ENCODE measurements at regions not wholly inside any gene's neighbourhood (a gene's known extent, or its start where the extent isn't known, plus 50 kb on each side); places are given as distances from the start of the nearest gene placed in this dataset.
A peak's percentile ranks its signal among the peaks of the same experiment; 100 is the strongest.

DNA sequence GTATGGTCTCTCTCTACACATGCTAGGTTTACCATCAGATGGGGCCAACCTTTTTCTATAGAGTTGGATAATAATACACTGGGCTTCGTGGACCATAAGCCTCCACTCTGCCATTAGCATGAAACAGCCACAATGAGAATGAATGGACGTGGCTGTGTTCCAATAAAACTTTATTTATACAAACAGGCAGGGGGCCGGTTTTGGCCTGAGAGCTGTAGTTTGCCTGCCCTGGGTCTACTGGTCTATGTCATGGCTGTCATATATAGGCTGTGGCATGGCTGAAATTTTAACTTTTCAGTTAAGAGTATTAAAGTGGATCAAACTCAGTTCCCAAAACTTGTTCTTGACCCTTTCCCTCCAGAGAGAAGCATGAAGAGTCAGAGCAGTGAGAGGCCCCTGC, 120.3 kb upstream of the MYL2 start:
- no peak for DNase-seq (ENCODE audit: low read depth)

DNA sequence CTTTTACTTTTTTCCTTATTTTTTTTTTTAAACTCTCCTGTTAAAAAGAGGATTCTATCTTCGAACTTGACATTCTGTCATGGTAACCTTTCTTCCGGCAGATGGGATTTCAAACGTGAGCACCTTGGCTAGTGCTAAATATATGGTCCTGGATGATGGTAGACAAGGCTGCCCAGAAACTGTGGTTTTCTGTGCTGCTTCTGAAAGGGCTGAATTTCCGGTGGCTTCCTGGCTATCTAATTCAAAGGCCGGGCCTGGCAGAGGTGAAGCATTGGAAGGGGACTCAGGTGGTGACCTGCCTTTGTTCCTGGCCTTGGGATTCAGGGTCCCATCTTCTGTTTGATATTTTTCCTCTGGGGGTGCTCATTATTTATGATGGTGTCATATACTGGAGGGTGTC, 118.6 kb upstream of the MYL2 start:
- DNase-seq (ENCODE audit: low read depth): no peak

- no peak for DNase-seq (ENCODE audit: low read depth)
Observed at GRCh38 chr12:111038077-111038476, 117.7 kb upstream of the MYL2 start.

GRCh38 chr12:111037047-111037446, 116.7 kb upstream of the MYL2 start:
- no peak for DNase-seq (ENCODE audit: low read depth)

DNA sequence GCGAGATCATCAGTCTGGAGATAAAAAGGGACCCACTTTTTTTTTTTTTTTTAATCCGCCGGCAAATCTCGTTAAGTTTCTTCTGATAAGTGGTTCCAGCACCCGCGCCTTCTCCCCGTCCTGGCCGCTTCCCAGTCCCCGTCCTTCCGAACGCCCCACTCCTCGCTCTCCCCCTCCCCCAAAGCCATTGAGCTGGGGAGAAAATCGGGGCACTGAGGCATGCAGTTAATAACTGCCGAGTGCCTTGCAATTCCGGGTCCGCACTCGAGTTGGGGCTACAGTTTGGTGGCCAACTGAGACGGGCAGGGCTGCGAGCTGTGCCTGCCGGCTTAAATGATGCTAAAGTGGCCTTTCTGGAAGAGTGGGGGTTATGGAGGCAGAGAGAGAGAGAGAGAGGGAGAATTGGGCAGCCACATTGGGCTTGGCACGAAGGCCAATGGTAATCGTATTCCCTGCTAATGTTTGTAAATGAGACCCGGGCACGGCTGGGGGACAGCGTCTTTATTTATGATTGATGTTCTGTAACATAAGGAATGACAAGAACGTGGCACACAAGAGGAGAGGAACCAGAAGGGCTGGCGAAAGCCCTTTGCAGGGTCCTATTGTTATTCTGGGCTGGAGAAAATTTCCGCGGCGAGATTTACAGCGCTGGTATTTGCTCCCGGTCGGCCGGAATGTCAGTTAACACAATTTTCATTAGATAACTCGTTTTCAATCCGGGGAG, 115.4 kb upstream of the MYL2 start:
- no peak for DNase-seq (ENCODE audit: low read depth)

GRCh38 chr12:111034886-111035577, 114.7 kb upstream of the MYL2 start:
- DNase-seq (ENCODE audit: low read depth): no peak

- no peak for DNase-seq (ENCODE audit: low read depth)
Observed at GRCh38 chr12:111034083-111034885, 113.9 kb upstream of the MYL2 start, which contains the start of gene CUX2. CUX2 (plus strand) TSS chr12:111034165.

DNA sequence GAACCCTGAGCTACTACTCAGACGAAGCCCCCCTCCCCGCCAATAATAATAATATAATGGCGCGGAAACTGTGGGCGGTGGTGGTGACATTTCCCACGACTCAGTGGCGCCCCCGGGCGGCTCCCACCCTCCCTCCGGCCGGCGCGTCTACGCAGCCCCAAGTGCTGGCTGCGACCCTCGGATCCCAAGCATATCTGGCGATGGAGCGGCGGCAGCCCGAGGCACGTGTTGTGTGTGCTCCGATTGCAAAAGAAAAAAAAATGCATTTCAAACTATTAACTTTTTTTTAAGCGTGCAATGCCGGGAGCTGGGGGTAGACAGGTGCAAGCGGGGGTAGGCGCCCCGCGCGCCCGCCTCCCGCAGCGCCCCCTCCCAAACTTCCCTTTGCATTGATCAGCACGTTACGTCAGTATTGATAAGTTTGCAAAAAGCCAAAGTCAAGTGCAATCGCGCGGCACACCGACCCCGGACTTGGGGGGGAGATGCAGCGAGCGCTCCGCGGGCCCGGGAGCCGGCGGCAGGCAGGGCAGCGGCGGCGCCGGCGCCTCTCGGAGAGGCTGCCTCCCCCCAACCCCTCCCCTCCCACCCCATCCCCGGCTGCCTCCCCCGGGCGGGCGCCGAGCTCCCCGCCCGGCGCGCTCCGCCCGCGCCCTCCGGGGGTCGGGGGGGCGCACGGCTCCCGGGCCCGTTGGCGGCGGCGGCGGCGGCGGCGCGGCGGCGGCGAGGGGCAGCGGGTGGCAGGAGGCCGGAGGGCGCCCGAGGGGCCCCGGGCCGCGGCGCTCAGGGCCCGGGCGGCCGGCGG, 113.1 kb upstream of the MYL2 start:
- DNase-seq (ENCODE audit: low read depth): no peak

DNA sequence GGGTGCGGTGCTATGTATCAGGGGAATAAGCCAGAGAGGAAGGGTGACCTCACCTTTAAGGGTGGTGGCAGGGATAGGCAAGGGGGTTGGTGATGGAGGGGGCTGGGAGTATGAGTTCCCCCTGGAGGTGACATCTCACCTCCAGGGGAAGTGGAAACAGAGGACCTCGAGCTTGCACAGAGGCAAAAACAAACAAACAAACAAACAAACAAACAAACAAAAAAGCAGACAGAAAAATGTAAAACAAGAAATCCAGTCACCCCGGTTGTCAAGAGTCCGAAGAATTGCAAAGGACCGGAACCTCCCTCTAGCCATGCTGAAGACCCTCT, 112.2 kb upstream of the MYL2 start:
- DNase-seq (ENCODE audit: low read depth): no peak

GRCh38 chr12:111031916-111032590, 111.7 kb upstream of the MYL2 start:
- DNase-seq (ENCODE audit: low read depth): no peak

- no peak for DNase-seq (ENCODE audit: low read depth)
Observed at GRCh38 chr12:111030800-111031199, 110.4 kb upstream of the MYL2 start.

GRCh38 chr12:111029732-111030131, 109.4 kb upstream of the MYL2 start:
- DNase-seq (ENCODE audit: low read depth): no peak

GRCh38 chr12:111029305-111029704, 108.9 kb upstream of the MYL2 start:
- DNase-seq (ENCODE audit: low read depth): no peak

DNA sequence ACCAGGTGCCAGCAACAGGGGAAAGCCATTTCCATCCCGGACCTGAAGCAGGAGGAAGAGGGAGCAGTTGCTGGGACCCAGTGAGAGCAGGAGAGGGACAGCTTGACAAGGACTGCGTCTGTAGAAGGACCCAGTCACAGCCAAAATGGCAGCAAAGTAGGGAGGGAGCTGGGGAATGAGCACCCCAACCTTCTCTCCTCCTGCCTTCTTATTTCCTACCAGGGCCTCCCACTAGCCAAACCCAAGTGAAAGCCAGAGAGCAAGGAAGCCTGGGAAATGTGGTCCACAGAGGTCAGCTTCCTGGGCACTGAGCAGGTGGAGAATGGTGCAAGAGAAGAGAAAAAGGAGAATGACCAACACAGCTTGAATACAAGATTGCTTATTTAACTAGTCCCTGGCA, 108.5 kb upstream of the MYL2 start:
- no peak for DNase-seq (ENCODE audit: low read depth)

- DNase-seq (ENCODE audit: low read depth): no peak
Observed at GRCh38 chr12:111027431-111027830, 107.1 kb upstream of the MYL2 start.

DNA sequence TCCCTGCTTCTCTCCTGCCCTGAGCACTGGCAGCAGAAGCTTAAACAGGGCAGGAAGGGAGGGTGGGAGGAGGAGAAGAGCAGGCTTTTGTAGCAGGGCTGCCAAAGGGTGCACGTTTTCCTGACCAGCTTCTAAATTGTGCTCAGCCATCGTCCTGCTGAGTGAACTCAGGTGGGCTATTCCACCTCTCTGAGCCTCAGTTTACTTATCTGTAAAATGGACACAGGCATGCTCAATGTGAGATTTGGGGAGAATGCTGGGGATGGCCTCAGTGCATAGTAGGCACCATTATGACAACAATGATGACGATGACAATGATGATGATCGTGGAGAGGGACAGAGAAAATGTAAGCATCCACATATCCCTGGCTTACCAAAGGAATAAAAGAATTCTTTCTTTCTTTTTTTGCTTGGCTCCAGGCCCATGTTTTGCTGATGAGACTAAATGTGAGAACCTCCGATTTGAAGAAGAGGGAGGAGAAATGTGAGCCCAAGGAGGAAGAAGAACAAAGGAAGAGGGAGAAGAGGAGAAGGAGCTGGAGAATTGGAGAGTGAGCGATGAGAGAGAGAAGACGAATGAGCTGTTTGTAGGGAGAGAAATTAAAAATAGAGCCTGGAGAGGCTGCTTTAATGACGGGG, 105.5 kb upstream of the MYL2 start:
- no peak for DNase-seq (ENCODE audit: low read depth)

GRCh38 chr12:111025301-111025700, 104.9 kb upstream of the MYL2 start:
- no peak for DNase-seq (ENCODE audit: low read depth)

GRCh38 chr12:111024205-111024801, 103.9 kb upstream of the MYL2 start:
- peak; percentile 9 for DNase-seq (ENCODE audit: low read depth)

- no peak for DNase-seq (ENCODE audit: low read depth)
Observed at GRCh38 chr12:111022386-111022785, 102.0 kb upstream of the MYL2 start.

GRCh38 chr12:111014547-111014946, 94.2 kb upstream of the MYL2 start:
- DNase-seq (ENCODE audit: low read depth): no peak

GRCh38 chr12:111012918-111013317, 92.5 kb upstream of the MYL2 start:
- no peak for DNase-seq (ENCODE audit: low read depth)

All from amniotic epithelial cell (primary cell).